HEK293T (cell line): ENCODE measurements at regions not wholly inside any gene's neighbourhood (a gene's known extent, or its start where the extent isn't known, plus 50 kb on each side); places are given as distances from the start of the nearest gene placed in this dataset.

Experiments
- CTCF ChIA-PET: fragments of 350-600 bp; formaldehyde crosslinking; extraction: SDS; loops from one replicate; lab custom pipeline; 2021; ENCODE audit warnings: antibody characterized with exemption, inconsistent platforms; lab: Yijun Ruan, JAX
- POLR2A ChIA-PET: fragments of 350-600 bp; formaldehyde crosslinking; extraction: SDS; loops from one replicate; lab custom pipeline; 2020; ENCODE audit warnings: antibody characterized with exemption, inconsistent platforms; lab: Yijun Ruan, JAX
- DNase-seq: peaks from one replicate; pipeline ENCODE4 v3.0.0; 2012; ENCODE audit warnings: mixed read lengths; ENCODE audit errors: extremely low spot score
- ARNT ChIP-seq: fragments of 450-650 bp; IDR thresholded peaks from 2 replicates; pipeline ENCODE4 v1.6.1; 2017; ENCODE audit warnings: mild to moderate bottlenecking
- BHLHE40 ChIP-seq: fragments of 450-650 bp; IDR thresholded peaks from 2 replicates; pipeline ENCODE4 v1.6.1; 2016; ENCODE audit warnings: mild to moderate bottlenecking, moderate library complexity, borderline replicate concordance
- CTBP1 ChIP-seq: fragments of 450-650 bp; IDR thresholded peaks from 2 replicates; pipeline ENCODE4 v1.6.1; 2016; ENCODE audit warnings: borderline replicate concordance
- ELF4 ChIP-seq: fragments of 450-650 bp; IDR thresholded peaks from 2 replicates; pipeline ENCODE4 v1.6.1; 2017; ENCODE audit warnings: antibody characterized with exemption
- FOXA1 ChIP-seq: fragments of 450-650 bp; IDR thresholded peaks from 2 replicates; pipeline ENCODE4 v1.6.1; 2016; ENCODE audit warnings: mild to moderate bottlenecking
- FOXK2 ChIP-seq: fragments of 450-650 bp; IDR thresholded peaks from 2 replicates; pipeline ENCODE4 v1.6.1; 2016; ENCODE audit warnings: mild to moderate bottlenecking
- FOXM1 ChIP-seq: fragments of 450-650 bp; IDR thresholded peaks from 2 replicates; pipeline ENCODE4 v1.6.1; 2017; ENCODE audit warnings: mild to moderate bottlenecking, borderline replicate concordance
- HDGF ChIP-seq: fragments of 450-650 bp; IDR thresholded peaks from 2 replicates; pipeline ENCODE4 v1.6.1; 2017; ENCODE audit warnings: antibody characterized with exemption, borderline replicate concordance
- L3MBTL2 ChIP-seq: fragments of 450-650 bp; conservative IDR thresholded peaks from 2 replicates; pipeline ENCODE4 v1.6.1; 2016; ENCODE audit warnings: mild to moderate bottlenecking
- LEF1 ChIP-seq: fragments of 450-650 bp; IDR thresholded peaks from 2 replicates; pipeline ENCODE4 v1.6.1; 2017; ENCODE audit warnings: mild to moderate bottlenecking, borderline replicate concordance
- NFRKB ChIP-seq: fragments of 450-650 bp; IDR thresholded peaks from 2 replicates; pipeline ENCODE4 v1.6.1; 2016; ENCODE audit warnings: mild to moderate bottlenecking, moderate library complexity
- PKNOX1 ChIP-seq: fragments of 450-650 bp; IDR thresholded peaks from 2 replicates; pipeline ENCODE4 v1.6.1; 2016
- SP1 ChIP-seq: fragments of 450-650 bp; IDR thresholded peaks from 2 replicates; pipeline ENCODE4 v1.6.1; 2017
- SUZ12 ChIP-seq: fragments of 450-650 bp; IDR thresholded peaks from 2 replicates; pipeline ENCODE4 v1.6.1; 2016; ENCODE audit warnings: mild to moderate bottlenecking
- TARDBP ChIP-seq: fragments of 450-650 bp; IDR thresholded peaks from 2 replicates; pipeline ENCODE4 v1.6.1; 2016
- ZNF384 ChIP-seq: fragments of 450-650 bp; IDR thresholded peaks from 2 replicates; pipeline ENCODE4 v1.6.1; 2016

- DNase-seq = no peak
- POLR2A ChIA-PET = no interaction called here
- TF ChIP-seq HDGF (no peak), FOXK2 (no peak), SUZ12 (no peak), NFRKB (no peak), PKNOX1 (no peak), ARNT (no peak), FOXA1 (no peak), BHLHE40 (no peak), LEF1 (no peak), FOXM1 (no peak), ZNF384 (no peak), L3MBTL2 (no peak)
- CTCF ChIA-PET = no interaction called here
Measured at GRCh38 chrX:114165537-114165936, 418.3 kb upstream of the HTR2C start.

- POLR2A ChIA-PET = no interaction called here
- CTCF ChIA-PET = no interaction called here
- peak; percentile 54 for DNase-seq
- TF ChIP-seq FOXK2 (no peak), ARNT (no peak), LEF1 (no peak), SUZ12 (no peak), ELF4 (no peak), NFRKB (no peak), TARDBP (no peak), SP1 (no peak), ZNF384 (no peak), FOXM1 (no peak)
Measured at GRCh38 chrX:114162068-114162735, 421.7 kb upstream of the HTR2C start.

GRCh38 chrX:114152801-114153200 lies 431.1 kb upstream of the HTR2C start:
- no peak for TF ChIP-seq ARNT
- no peak for TF ChIP-seq NFRKB
- TF ChIP-seq L3MBTL2 = no peak
- TF ChIP-seq FOXK2 = no peak
- no peak for TF ChIP-seq SP1
- TF ChIP-seq FOXM1 = no peak
- no peak for TF ChIP-seq PKNOX1
- ChIA-PET POLR2A (no interaction called here), CTCF (no interaction called here)
- DNase-seq = no peak

GRCh38 chrX:114152130-114152529 lies 431.8 kb upstream of the HTR2C start:
- ChIA-PET POLR2A (no interaction called here), CTCF (no interaction called here)
- no peak for TF ChIP-seq FOXM1
- TF ChIP-seq LEF1 = no peak
- no peak for TF ChIP-seq ARNT
- TF ChIP-seq HDGF = no peak
- no peak for TF ChIP-seq PKNOX1
- TF ChIP-seq TARDBP = no peak
- TF ChIP-seq FOXA1 = no peak
- no peak for TF ChIP-seq FOXK2
- TF ChIP-seq CTBP1 = no peak
- no peak for TF ChIP-seq BHLHE40
- no peak for TF ChIP-seq ELF4
- DNase-seq = no peak

GRCh38 chrX:114134465-114134864 lies 449.4 kb upstream of the HTR2C start:
- DNase-seq = no peak
- TF ChIP-seq PKNOX1 = no peak
- no peak for TF ChIP-seq L3MBTL2
- no peak for TF ChIP-seq CTBP1
- no peak for TF ChIP-seq FOXA1
- TF ChIP-seq FOXK2 = no peak
- no peak for TF ChIP-seq ARNT
- no peak for TF ChIP-seq HDGF
- no peak for TF ChIP-seq SP1
- no peak for TF ChIP-seq FOXM1
- TF ChIP-seq ZNF384 = no peak
- TF ChIP-seq LEF1 = no peak
- no peak for TF ChIP-seq NFRKB
- TF ChIP-seq BHLHE40 = no peak
- no peak for TF ChIP-seq TARDBP
- no peak for TF ChIP-seq SUZ12
- TF ChIP-seq ELF4 = no peak
- CTCF ChIA-PET = no interaction called here
- POLR2A ChIA-PET = no interaction called here

GRCh38 chrX:114127411-114128025 lies 456.4 kb upstream of the HTR2C start:
- DNase-seq = no peak
- ChIA-PET POLR2A (no interaction called here), CTCF (no interaction called here)
- no peak for TF ChIP-seq FOXM1
- no peak for TF ChIP-seq L3MBTL2
- TF ChIP-seq SUZ12 = no peak
- TF ChIP-seq ELF4 = no peak
- TF ChIP-seq HDGF = no peak
- TF ChIP-seq FOXK2 = no peak
- TF ChIP-seq CTBP1 = no peak
- TF ChIP-seq NFRKB = no peak
- TF ChIP-seq SP1 = no peak
- no peak for TF ChIP-seq LEF1
- TF ChIP-seq ARNT = no peak
- no peak for TF ChIP-seq BHLHE40
- TF ChIP-seq PKNOX1 = no peak
